MG63 (cell line): ENCODE measurements at regions not wholly inside any gene's neighbourhood (a gene's known extent, or its start where the extent isn't known, plus 50 kb on each side); places are given as distances from the start of the nearest gene placed in this dataset.
A peak's percentile ranks its signal among the peaks of the same experiment; 100 is the strongest.
"Not testable (repeated sequence)": the region's sequence is repeated elsewhere in the genome, so short reads cannot be mapped to it uniquely, and the experiment has no call there.

ENCODE experiments used
- DNase-seq: peaks from one replicate; pipeline ENCODE4 v3.0.0-alpha.2; 2020
- H3K27me3 ChIP-seq: fragments of 250-450 bp; sonication (Bioruptor Pico); 2 replicates; pipeline ENCODE4 v1.5.1; 2020; ENCODE audit warnings: mild to moderate bottlenecking, moderate library complexity
- H3K36me3 ChIP-seq: fragments of 250-450 bp; sonication (Bioruptor Pico); 2 replicates; pipeline ENCODE4 v1.5.1; 2020; ENCODE audit warnings: mild to moderate bottlenecking, moderate library complexity
- H3K4me3 ChIP-seq: fragments of 250-450 bp; sonication (Bioruptor Pico); 2 replicates; pipeline ENCODE4 v1.5.1; 2020; ENCODE audit warnings: mild to moderate bottlenecking, moderate library complexity
- H3K9me3 ChIP-seq: fragments of 250-450 bp; sonication (Bioruptor Pico); 2 replicates; pipeline ENCODE4 v1.5.1; 2020; ENCODE audit warnings: mild to moderate bottlenecking, moderate library complexity

DNA sequence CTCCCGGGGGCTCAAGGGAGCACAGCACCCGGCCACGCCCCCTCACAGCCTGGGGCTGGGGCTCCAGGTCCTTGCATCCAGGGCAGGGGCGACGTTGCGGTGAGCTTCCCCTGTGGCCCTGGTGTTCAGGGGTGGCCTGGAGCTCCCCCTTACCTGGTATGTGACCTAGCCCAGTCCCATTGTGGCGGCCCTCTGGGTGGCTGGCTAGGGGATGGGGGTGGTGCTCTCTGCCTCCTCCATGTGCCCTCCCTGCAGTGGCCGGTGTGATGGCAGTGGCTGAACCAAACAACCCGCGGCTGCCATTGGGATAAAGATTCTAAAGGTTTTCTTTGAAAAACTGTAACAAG, 288.3 kb downstream of the RDH14 start:
- Histone ChIP-seq H3K27me3 (no peaks in the 10 kb centered on the region), H3K36me3 (no peaks in the 10 kb centered on the region), H3K9me3 (peaks cover 11% of the 10 kb centered on the region), H3K4me3 (no peak overlapping the region)
- no peak for DNase-seq

DNA sequence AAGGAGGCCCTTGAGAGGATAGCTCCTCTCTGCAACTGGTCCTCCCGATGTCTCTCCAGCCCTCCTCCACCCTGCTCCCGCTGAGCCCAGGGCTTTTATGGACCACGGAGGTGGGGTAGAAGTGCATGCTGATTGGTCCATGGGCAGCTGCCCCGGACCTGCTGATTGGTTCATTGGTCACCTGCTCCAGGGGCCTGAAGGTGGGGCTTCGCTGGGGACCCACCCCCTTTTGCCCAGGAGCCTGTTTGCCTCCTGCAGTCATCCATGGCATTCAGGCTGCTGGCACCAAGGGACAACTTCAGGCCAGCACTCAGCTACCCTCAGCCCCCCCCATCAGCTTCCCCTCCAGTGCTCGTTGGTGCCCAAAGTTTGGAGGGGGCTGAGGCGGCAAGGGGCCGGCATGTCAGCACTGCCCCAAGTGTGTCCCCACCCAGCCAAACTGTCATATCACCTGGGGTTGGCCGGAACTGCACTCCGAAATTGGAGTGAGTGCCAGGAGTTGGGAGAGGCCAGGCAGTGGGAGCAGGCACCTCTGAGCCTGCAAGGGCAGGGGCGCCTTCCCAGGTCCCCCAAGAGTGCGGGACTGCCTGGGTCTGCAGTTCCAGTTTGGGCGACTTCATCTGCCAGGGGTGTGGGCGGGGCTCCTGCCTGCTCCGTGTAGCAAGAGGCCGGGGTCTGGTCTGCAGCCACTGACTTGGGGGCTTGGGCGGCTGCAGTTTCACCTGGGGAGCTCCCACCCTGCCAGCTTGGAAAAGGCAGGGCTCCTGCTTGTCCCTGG, 288.9 kb downstream of the RDH14 start:
- H3K4me3 ChIP-seq = no peak overlapping the region

DNA sequence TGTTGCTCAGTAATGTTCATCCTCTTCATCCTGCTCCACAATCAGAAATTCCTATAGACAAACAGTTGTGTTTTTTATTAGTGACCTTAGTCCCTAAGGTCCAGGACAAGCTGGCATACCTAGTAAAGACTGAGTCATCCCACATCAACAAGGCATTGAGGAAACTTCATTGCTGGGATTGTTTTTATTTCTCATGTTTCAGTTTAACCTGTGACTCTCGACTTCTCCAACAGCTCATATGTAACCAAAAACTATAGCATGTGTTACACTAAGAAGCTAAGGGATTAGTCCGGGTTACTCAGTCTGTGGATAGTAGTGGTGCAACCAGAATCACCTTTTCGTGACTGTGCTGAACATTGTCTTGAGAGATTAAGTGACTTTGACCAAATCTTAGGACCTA, 292.1 kb downstream of the RDH14 start:
- H3K27me3 ChIP-seq = no peaks in the 10 kb centered on the region
- H3K4me3 ChIP-seq = no peak overlapping the region
- no peak for DNase-seq

More for the DNA sequence above, 288.9 kb downstream of the RDH14 start:
- Histone ChIP-seq H3K27me3 (no peaks in the 10 kb centered on the region), H3K36me3 (no peaks in the 10 kb centered on the region), H3K9me3 (peaks cover 9% of the 10 kb centered on the region)
- DNase-seq = no peak

DNA sequence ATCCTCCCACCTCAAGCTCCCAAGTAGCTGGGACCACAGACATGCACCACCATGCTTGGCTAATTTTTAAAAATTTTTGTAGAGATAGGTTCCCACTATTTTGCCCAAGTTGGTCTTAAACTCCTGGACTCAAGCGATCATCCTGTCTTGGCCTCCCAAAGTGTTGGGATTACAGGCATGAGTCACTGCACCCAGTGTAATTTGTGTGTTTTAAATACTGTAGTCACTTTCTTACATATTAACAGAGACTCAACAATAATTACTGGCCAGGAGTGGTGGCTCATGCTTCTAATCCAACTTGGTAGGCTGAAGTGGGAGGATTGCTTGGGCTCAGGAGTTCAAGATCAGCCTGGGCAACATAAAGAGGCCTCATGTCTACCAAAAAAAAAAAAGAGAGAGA, 293.0 kb downstream of the RDH14 start:
- H3K4me3 ChIP-seq = no peak overlapping the region
- H3K9me3 ChIP-seq = peaks cover 12% of the 10 kb centered on the region
- H3K36me3 ChIP-seq = no peaks in the 10 kb centered on the region
- no peaks in the 10 kb centered on the region for H3K27me3 ChIP-seq
- DNase-seq = peak; percentile 68

More for the DNA sequence above, 292.1 kb downstream of the RDH14 start:
- no peaks in the 10 kb centered on the region for H3K36me3 ChIP-seq
- H3K9me3 ChIP-seq = peaks cover 12% of the 10 kb centered on the region

DNA sequence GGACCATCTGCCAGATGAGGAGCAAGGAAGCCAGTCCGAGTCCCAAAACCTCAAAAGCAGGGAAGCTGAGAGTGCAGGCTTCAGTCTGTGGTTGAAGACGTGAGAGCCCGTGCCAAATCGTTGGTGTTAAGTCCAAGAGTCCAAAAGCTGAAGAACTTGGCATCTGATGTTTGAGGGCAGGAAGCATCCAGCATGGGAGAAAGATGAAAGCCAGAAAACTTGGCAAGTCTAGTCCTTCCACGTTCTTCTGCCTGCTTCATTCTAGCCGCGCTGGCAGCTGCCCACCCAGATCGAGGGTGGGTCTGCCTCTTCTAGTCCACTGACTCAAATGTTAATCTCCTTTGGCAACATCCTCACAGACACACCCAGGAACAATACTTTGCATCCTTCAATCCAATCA, 293.8 kb downstream of the RDH14 start:
- H3K4me3 ChIP-seq, H3K27me3 ChIP-seq, H3K36me3 ChIP-seq: not testable (repeated sequence)
- peaks cover 12% of the 10 kb centered on the region for H3K9me3 ChIP-seq
- peak; percentile 97 for DNase-seq

DNA sequence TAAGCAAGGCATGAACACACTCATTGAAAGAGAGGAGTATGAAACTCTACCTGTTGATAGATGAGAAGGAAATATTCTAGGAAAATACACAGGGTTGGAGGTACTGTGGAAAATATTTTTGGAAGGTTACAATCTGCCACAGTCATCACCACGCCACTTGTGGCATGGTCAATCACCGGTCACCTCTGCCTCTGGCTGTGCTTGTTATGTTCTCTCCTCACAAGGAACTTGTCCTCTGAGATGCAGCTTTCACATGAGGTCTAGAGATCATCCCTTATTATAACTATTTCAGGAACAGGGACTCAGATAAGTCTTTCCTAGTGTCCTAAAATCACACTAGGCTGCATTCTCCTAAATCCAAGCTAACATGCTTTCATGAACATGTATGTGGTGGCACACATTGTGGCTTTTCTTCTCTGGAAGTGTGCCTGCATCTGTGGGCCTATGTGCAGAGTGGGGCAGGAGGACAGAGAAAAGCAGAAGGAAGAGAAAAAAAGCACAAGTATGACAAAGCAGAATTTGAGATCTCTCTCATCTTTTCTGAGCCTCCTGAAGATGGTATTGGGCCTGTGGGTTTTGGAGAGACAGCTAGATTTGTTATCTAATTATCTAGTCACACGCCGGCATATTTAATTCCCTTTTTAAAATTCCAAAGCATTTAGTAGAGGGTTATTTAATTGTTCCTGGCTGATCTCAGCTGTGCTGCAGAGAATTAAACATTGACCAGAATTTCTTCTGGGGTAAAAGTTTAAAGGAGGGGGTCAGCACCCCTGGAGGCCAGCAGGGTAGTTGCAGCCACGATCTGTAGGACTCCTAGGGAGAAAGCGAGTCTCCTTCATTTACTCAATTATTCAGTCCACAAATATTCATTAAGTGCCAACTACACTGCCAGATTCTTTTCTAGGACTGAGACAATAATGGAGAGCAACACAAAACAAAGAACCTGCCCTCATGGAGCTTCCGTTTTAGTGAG, 294.6 kb downstream of the RDH14 start:
- peaks cover 12% of the 10 kb centered on the region for H3K9me3 ChIP-seq
- H3K27me3 ChIP-seq = no peaks in the 10 kb centered on the region
- H3K4me3 ChIP-seq = no peak overlapping the region
- no peak for DNase-seq
- H3K36me3 ChIP-seq = no peaks in the 10 kb centered on the region

DNA sequence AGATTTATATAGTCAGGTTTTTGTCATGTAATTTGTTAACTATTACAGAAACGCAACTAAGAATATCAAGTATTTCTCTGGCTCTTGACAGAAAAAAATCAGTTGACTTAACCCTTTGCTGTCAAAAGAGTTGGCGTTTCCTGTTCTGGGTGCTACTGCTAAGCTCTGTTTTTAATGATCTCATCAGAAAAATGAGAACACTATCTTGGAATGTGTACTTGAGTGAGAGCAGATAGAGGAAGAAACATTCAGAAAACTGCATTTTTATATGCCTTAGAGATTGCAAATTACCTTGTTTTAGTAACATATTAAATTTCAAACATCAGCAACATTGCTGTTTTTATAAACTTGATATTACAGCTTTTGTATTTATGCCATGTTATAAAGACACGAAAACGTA, 297.9 kb downstream of the RDH14 start:
- Histone ChIP-seq H3K4me3 (no peak overlapping the region), H3K36me3 (no peaks in the 10 kb centered on the region), H3K9me3 (peaks cover 12% of the 10 kb centered on the region), H3K27me3 (no peaks in the 10 kb centered on the region)
- DNase-seq = no peak

DNA sequence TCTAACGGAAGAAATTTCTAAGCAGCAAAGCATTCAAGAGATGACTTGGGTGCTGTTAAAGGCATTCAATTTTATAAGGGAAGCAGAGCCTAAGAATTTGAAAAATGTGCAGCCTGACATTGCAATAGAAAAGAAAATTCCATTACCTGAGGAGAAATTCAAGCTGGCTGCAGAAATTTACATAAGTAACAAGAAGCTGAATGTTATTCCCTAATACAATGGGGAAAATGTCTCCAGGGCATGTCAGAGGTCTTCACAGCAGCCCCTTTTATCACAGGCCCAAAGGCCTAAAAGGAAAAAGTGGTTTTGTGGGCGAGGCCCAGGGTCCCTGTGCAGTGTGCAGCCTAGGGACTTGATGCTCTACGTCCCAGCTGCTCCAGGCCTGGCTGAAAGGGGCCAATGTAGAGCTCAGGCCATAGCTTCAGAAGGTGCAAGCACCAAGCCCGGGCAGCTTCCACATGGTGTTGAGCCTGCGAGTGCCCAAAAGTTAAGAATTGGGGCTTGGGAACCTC, 306.7 kb downstream of the RDH14 start:
- H3K27me3 ChIP-seq = no peaks in the 10 kb centered on the region
- no peaks in the 10 kb centered on the region for H3K9me3 ChIP-seq
- no peaks in the 10 kb centered on the region for H3K36me3 ChIP-seq
- DNase-seq = no peak
- H3K4me3 ChIP-seq = no peak overlapping the region

DNA sequence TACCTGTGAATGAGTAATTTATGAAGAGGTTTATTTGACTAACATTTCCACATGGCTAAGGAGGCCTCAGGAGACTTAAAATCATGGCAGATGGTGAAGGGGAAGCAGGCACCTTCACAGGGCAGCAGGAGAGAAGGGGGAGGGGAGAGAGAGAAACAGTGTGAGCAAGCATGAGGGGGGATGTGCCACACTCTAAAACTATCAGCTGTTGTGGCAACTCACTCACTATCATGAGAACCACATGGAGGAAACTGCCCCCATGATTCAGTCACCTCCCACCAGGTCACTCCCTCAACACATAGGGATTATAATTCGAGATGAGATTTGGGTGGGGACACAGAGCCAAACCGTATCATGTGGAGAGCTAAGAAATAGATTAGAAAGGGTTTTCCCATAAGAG, 309.0 kb downstream of the RDH14 start:
- no peaks in the 10 kb centered on the region for H3K27me3 ChIP-seq
- no peak overlapping the region for H3K4me3 ChIP-seq
- H3K9me3 ChIP-seq = no peaks in the 10 kb centered on the region
- DNase-seq = no peak
- H3K36me3 ChIP-seq = no peaks in the 10 kb centered on the region

DNA sequence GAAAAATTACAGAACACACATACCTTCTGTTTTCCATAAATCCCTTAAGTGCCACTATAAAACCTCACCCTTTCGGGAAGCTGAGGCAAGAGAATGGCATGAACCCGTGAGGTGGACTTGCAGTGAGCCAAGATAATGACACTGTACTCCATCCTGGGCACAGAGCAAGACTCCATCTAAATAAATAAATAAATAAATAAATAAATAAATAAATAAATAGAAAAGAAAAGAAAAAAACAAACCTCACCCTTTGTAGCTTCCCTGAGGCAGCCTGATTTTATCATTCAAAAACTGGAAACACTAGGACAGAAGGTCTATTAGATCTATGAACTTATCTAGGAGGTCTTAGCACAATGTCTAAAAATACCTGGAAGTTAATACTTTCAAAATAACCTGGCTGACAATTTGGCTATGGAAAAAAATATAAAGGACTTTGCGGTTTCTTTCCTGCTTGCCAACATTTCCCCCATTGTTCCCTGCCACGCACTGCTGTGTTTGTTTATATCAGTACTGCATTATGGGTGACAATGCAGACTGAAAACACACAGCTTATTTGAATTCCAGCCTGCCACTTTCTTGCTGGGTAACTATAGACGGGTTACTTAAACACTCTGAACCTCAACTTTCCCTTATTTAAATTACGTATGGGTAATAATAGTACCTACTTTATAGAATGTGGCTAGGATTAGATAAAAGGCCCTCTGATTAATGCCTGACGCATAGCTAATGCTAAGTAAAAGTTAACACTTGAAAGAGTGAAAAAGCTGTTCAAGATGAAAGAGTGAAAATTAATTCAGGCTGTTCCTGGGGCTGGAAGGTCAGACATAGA, 313.0 kb downstream of the RDH14 start:
- Histone ChIP-seq H3K9me3 (no peaks in the 10 kb centered on the region), H3K36me3 (no peaks in the 10 kb centered on the region), H3K27me3 (no peaks in the 10 kb centered on the region), H3K4me3 (no peak overlapping the region)
- DNase-seq = no peak

DNA sequence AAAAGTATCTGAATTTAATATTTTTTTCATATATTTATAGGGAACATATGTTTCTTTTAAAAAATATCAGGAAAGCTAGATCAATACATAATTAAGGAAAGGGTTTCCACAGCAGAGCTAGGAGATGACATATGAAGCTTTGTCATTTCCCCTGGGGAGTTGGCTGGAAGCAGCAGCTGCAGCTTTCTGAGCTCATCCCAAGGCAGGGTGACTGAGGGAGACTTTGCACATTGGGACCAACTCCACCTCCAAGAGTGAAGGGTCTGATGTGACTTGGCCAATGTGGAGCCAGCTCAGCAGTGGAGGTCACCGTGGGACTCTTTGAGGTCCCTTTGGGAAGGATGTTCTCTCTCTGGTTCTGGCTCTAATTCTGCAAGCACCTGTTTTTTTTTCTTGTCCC, 315.1 kb downstream of the RDH14 start:
- no peak for DNase-seq
- Histone ChIP-seq H3K27me3 (no peaks in the 10 kb centered on the region), H3K36me3 (no peaks in the 10 kb centered on the region), H3K9me3 (no peaks in the 10 kb centered on the region), H3K4me3 (no peak overlapping the region)

DNA sequence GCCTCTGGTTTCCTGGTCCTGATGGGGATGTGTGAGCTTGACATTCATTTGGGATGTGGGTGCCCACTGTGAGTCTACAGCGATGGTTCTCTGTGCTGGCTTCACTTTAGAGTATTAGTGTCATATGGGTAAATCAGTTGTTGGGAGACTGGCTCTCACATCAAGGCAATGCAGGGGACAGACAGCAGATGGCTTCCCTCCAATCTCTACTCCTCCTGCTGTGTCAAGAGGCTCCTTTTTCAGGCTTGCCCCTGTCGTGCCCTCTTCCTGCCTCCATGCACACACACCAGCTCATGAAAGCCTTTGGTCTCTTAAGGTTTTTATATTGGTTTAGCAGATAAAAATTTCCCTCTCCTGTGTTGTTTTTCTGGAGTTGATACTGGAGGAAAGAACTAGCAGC, 315.6 kb downstream of the RDH14 start:
- Histone ChIP-seq H3K9me3 (no peaks in the 10 kb centered on the region), H3K36me3 (no peaks in the 10 kb centered on the region), H3K4me3 (no peak overlapping the region), H3K27me3 (no peaks in the 10 kb centered on the region)
- no peak for DNase-seq

DNA sequence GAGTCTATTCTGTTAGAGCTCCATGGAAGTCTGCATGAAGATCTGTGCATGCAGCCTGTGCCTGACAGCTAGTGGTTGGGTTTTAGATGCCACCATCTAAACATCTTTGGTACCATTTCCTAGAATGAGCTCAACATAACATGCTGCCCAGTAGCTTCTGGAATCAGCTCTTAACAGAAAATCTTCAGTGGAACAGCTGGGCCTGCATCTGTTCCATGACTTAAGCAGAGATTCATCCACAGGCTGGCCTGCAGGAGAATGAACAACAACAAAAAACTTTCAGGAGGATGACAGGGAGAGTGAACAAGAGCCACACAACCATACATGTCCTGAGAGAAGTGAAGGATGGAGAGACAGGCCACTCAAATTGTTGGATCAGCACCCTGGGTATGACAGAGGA, 316.6 kb downstream of the RDH14 start:
- Histone ChIP-seq H3K9me3 (no peaks in the 10 kb centered on the region), H3K36me3 (no peaks in the 10 kb centered on the region), H3K4me3 (no peak overlapping the region), H3K27me3 (no peaks in the 10 kb centered on the region)
- no peak for DNase-seq

DNA sequence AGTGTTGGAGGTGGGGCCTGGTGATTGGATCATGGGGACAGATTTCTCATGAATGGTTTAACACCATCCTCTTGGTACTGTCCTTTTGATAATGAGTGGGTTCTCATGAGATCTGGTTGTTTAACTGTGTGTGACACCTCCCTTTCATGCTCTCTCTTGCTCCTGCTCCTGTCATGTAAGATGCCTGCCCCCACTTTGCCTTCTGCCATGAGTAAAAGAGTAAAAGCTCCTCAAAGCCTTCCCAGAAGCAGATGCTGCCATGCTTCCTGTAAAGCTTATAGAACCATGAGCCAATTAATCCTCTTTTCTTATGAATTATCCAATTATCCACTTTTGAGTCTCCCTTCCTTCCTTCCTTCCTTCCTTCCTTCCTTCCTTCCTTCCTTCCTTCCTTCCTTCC, 317.7 kb downstream of the RDH14 start:
- no peaks in the 10 kb centered on the region for H3K27me3 ChIP-seq
- no peak for DNase-seq
- no peak overlapping the region for H3K4me3 ChIP-seq
- no peaks in the 10 kb centered on the region for H3K9me3 ChIP-seq
- H3K36me3 ChIP-seq = no peaks in the 10 kb centered on the region

DNA sequence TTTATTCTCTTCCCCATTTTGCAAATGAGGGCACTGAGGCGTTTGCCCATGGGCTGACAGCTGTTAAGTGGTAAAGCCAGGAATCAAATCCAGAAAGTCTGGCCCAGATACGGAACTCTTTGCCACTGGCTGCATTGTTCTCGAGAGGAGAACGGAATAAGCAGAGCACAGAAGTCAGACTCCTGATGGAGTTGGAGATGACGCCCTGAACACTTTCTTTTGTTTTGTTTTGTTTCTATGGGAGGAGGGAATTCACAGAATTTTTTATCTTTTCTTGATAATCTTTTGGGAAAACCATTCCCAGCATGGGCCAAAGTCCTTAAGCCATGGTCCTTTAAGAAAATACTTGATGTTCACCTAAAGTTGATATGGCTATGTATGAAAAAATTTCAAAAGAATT, 322.2 kb downstream of the RDH14 start:
- DNase-seq = no peak
- no peak overlapping the region for H3K4me3 ChIP-seq
- no peaks in the 10 kb centered on the region for H3K27me3 ChIP-seq
- no peaks in the 10 kb centered on the region for H3K36me3 ChIP-seq
- no peaks in the 10 kb centered on the region for H3K9me3 ChIP-seq

DNA sequence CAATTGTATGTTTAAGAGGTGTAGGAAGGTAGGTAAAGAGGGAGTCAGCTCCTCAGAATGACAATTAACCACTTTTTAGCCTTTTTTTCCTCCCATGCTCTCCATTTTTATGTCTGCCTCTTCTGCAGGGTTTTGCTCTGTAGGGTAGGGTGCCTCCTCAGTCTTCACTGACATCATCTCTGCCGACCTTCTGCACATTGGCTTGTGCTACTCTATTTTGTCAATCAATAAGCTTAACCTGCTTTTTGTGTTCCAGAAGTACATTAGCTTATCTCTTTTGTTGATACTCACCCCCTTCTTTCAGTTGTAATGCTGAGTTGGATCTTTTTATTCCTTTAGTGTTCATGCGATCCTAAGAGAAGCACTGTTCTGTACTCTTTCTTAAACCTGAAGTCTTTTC, 323.2 kb downstream of the RDH14 start:
- Histone ChIP-seq H3K4me3 (no peak overlapping the region), H3K9me3 (no peaks in the 10 kb centered on the region), H3K36me3 (no peaks in the 10 kb centered on the region), H3K27me3 (no peaks in the 10 kb centered on the region)
- no peak for DNase-seq
